PC-3 (cell line): ENCODE measurements at regions not wholly inside any gene's neighbourhood (a gene's known extent, or its start where the extent isn't known, plus 50 kb on each side); places are given as distances from the start of the nearest gene placed in this dataset.

Experiments
- ATAC-seq: fragments of 200-7000 bp; cut with Tn5 transposase; 2 replicates; pipeline ENCODE4 v1.9.1; 2020; ENCODE audit warnings: mild to moderate bottlenecking, moderate library complexity
- BruUV-seq: library from RNA; stranded (reverse); fragments of 400-500 nt; replicated peaks from 2 replicates; lab custom pipeline; 2021; lab: Mats Ljungman, UMichigan
- CTCF ChIA-PET: fragments of 300-600 bp; sonication (Branson Sonifier 250); formaldehyde crosslinking; loops from one replicate; lab custom pipeline; 2022; ENCODE audit warnings: antibody characterized with exemption; lab: Charles Lee
- POLR2A ChIA-PET: fragments of 300-600 bp; sonication (Branson Sonifier 250); formaldehyde crosslinking; loops from one replicate; lab custom pipeline; 2022; ENCODE audit warnings: antibody characterized with exemption; ENCODE audit not compliant: unreplicated experiment; lab: Charles Lee
- DNase-seq: peaks from one replicate; pipeline ENCODE4 v3.0.0-alpha.2; 2015
- H2AFZ ChIP-seq: fragments of 300-600 bp; sonication (generic); 2 replicates; pipeline ENCODE4 v1.6.0; 2016; ENCODE audit warnings: antibody characterized with exemption, low read length
- H3F3A ChIP-seq: fragments of 300-600 bp; sonication (generic); one replicate; pipeline ENCODE4 v1.6.0; 2017; ENCODE audit warnings: antibody characterized with exemption, low read length, control low read depth, mild to moderate bottlenecking; ENCODE audit not compliant: unreplicated experiment
- H3K27ac ChIP-seq: fragments of 300-600 bp; sonication (generic); 2 replicates; pipeline ENCODE4 v1.5.1; 2016; ENCODE audit warnings: mild to moderate bottlenecking, low read length
- H3K27me3 ChIP-seq: fragments of 300-600 bp; sonication (generic); 2 replicates; pipeline ENCODE4 v1.6.1; 2016; ENCODE audit warnings: low read length, mixed read lengths
- H3K36me3 ChIP-seq: fragments of 300-600 bp; sonication (generic); 2 replicates; pipeline ENCODE4 v1.6.1; 2016; ENCODE audit warnings: low read depth, mixed run types, low read length, mixed read lengths
- H3K4me1 ChIP-seq: fragments of 300-600 bp; sonication (generic); 2 replicates; pipeline ENCODE4 v1.5.1; 2016; ENCODE audit warnings: low read length; ENCODE audit not compliant: insufficient read depth
- H3K4me2 ChIP-seq: fragments of 300-600 bp; sonication (generic); 2 replicates; pipeline ENCODE4 v1.6.0; 2016; ENCODE audit warnings: low read length
- H3K4me3 ChIP-seq: fragments of 300-600 bp; sonication (generic); 2 replicates; pipeline ENCODE4 v1.5.1; 2016; ENCODE audit warnings: mild to moderate bottlenecking, low read length, mixed read lengths
- H3K79me2 ChIP-seq: fragments of 300-600 bp; sonication (generic); 2 replicates; pipeline ENCODE4 v1.6.1; 2017; ENCODE audit warnings: low read length, mixed read lengths
- H3K9ac ChIP-seq: fragments of 300-600 bp; sonication (generic); 2 replicates; pipeline ENCODE4 v1.6.0; 2016; ENCODE audit warnings: mild to moderate bottlenecking, low read length
- H3K9me2 ChIP-seq: fragments of 300-600 bp; sonication (generic); replicated peaks from 2 replicates; pipeline ENCODE4 v1.6.1; 2016; ENCODE audit warnings: mixed run types, low read length, mixed read lengths
- H3K9me3 ChIP-seq: fragments of 300-600 bp; sonication (generic); 2 replicates; pipeline ENCODE4 v1.6.1; 2016; ENCODE audit warnings: low read length, mixed read lengths
- H4K20me1 ChIP-seq: fragments of 300-600 bp; sonication (generic); 2 replicates; pipeline ENCODE4 v1.6.1; 2016; ENCODE audit warnings: low read length, mixed read lengths
- CTCF ChIP-seq: fragments of 300-600 bp; sonication (generic); conservative IDR thresholded peaks from 2 replicates; pipeline ENCODE4 v1.5.1; 2017; ENCODE audit warnings: antibody characterized with exemption, low read depth, mild to moderate bottlenecking, low read length
- EZH2 ChIP-seq: fragments of 300-600 bp; sonication (generic); IDR thresholded peaks from one replicate; pipeline ENCODE4 v1.6.1; 2017; ENCODE audit warnings: antibody characterized with exemption, mild to moderate bottlenecking, low read length; ENCODE audit not compliant: unreplicated experiment
- EZH2phosphoT487 ChIP-seq: fragments of 300-600 bp; sonication (generic); IDR thresholded peaks from 2 replicates; pipeline ENCODE4 v1.6.1; 2018; ENCODE audit warnings: mild to moderate bottlenecking, antibody characterized with exemption, low read length, borderline replicate concordance
- intact Hi-C: fragments of 100-400 bp; cut with micrococcal nuclease; formaldehyde crosslinking; loops from 2 replicates; pipeline ENCODE4 v1.9.0; 2023

GRCh38 chr15:26134152-26134551 is 271.0 kb upstream of the ATP10A start:
- DNase-seq (no peak), ATAC-seq (no peak)
- no peaks in the 10 kb centered on the region for H3F3A ChIP-seq
- 0 out of 2 replicates have a peak, but pooled peaks cover 6% of the 10 kb centered on the region for H3K9me3 ChIP-seq
- H4K20me1 ChIP-seq: no peaks in the 10 kb centered on the region
- no peak overlapping the region for H3K4me2 ChIP-seq
- H3K9me2 ChIP-seq: no peaks in the 10 kb centered on the region
- no peaks in the 10 kb centered on the region for H3K79me2 ChIP-seq
- H3K9ac ChIP-seq: no peak overlapping the region
- peaks cover 26% of the 10 kb centered on the region for H3K27me3 ChIP-seq
- no peak overlapping the region for H2AFZ ChIP-seq
- no peaks in the 10 kb centered on the region for H3K4me1 ChIP-seq
- POLR2A ChIA-PET: no interaction called here
- H3K4me3 ChIP-seq: no peak overlapping the region
- no TSS peak for BruUV-seq
- intact Hi-C loops: no loop called here
- H3K36me3 ChIP-seq: no peaks in the 10 kb centered on the region
- no peak overlapping the region for H3K27ac ChIP-seq
- CTCF ChIA-PET: no interaction called here
- TF ChIP-seq CTCF (no peak), EZH2phosphoT487 (no peak), EZH2 (no peak)

- H3K79me2 ChIP-seq: no peaks in the 10 kb centered on the region
- BruUV-seq: no TSS peak
- H3K4me3 ChIP-seq: no peak overlapping the region
- no peaks in the 10 kb centered on the region for H3K9me2 ChIP-seq
- no peak for TF ChIP-seq EZH2
- no peak for TF ChIP-seq CTCF
- intact Hi-C loops: no loop called here
- no peaks in the 10 kb centered on the region for H3K36me3 ChIP-seq
- no peaks in the 10 kb centered on the region for H4K20me1 ChIP-seq
- H3F3A ChIP-seq: no peaks in the 10 kb centered on the region
- H3K27ac ChIP-seq: no peak overlapping the region
- ATAC-seq: no peak
- H3K4me1 ChIP-seq: no peaks in the 10 kb centered on the region
- no peak for DNase-seq
- no peak overlapping the region for H3K4me2 ChIP-seq
- H2AFZ ChIP-seq: no peak overlapping the region
- no peak overlapping the region for H3K9ac ChIP-seq
- POLR2A ChIA-PET: no interaction called here
- H3K9me3 ChIP-seq: 0 out of 2 replicates have a peak, but pooled peaks cover 6% of the 10 kb centered on the region
- peaks cover 17% of the 10 kb centered on the region for H3K27me3 ChIP-seq
- CTCF ChIA-PET: no interaction called here
These were observed 269.7 kb upstream of the ATP10A start for GRCh38 chr15:26132811-26133210.

GRCh38 chr15:26129852-26130251 is 266.7 kb upstream of the ATP10A start:
- POLR2A ChIA-PET: no interaction called here
- no peak for ATAC-seq
- 0 out of 2 replicates have a peak, but pooled peaks cover 6% of the 10 kb centered on the region for H3K9me3 ChIP-seq

More at GRCh38 chr15:26129852-26130251, 266.7 kb upstream of the ATP10A start:
- Histone ChIP-seq H4K20me1 (no peaks in the 10 kb centered on the region), H3K36me3 (no peaks in the 10 kb centered on the region), H3K4me1 (no peaks in the 10 kb centered on the region), H3K4me3 (no peak overlapping the region), H2AFZ (no peak overlapping the region), H3K4me2 (no peak overlapping the region), H3K9me2 (no peaks in the 10 kb centered on the region), H3K79me2 (no peaks in the 10 kb centered on the region), H3K27ac (no peak overlapping the region), H3K9ac (no peak overlapping the region), H3F3A (no peaks in the 10 kb centered on the region), H3K27me3 (peaks cover 15% of the 10 kb centered on the region)
- CTCF ChIA-PET: no interaction called here
- no peak for DNase-seq
- intact Hi-C loops: no loop called here
- TF ChIP-seq CTCF: no peak
- TF ChIP-seq EZH2phosphoT487: no peak
- no peak for TF ChIP-seq EZH2
- no TSS peak for BruUV-seq
